ENCODE measurements at regions not wholly inside any gene's neighbourhood (a gene's known extent, or its start where the extent isn't known, plus 50 kb on each side); places are given as distances from the start of the nearest gene placed in this dataset.
"Not testable (repeated sequence)": the region's sequence is repeated elsewhere in the genome, so short reads cannot be mapped to it uniquely, and the experiment has no call there.

DNA sequence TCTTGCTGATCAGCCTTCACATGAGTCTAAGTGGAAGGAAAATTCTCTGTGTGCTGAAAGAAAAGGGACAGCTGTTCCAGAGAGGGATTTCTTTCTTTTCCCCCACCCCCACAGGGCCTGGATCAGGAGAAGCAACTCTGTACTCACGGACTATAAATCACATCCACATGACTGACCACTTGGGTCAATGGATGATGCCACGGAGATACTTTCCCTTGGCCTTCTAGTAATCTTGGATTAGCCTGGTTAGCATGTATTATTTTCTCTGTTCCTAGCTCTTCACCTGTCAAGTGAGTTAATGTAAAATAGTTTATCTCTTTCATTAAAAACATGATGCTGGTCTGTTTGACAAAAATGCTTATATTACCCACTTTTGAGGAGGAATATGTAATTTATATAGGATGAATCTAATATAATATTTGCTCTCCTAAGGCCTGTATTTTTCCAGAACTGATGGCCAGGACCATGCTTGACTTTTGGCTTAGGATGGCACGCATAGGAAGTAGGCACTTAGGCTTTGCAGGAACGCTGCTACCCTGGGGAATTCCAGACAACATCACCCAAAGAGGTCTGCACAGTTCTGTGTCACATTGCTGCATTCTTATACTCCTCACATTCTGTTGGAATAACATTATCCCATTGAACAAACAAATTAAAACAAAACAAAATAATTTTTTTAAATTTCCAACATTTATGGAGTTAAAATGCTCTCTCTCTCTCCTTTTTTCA is 892.1 kb downstream of the TLE1 start:
- DNase-seq = peak; percentile 81

DNA sequence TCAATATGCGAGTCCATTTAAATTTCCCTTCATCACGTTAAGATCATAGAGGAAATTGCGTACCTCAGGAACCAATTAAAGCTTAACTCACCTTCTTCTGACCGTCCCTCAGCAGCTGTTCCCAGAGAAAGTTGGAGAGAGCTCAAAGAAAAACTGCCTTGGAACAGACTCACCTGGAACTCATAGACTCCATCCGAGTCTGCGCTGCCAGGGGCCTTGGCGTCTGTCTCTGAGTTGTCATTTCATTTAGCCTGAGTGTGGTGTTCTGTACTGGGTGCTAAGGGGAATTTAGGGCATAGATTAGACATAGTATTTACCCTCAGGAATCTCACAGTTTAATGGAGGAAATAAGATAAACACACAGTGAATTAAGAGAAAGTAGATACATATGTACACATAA is 892.7 kb downstream of the TLE1 start:
- DNase-seq = peak; percentile 47

DNA sequence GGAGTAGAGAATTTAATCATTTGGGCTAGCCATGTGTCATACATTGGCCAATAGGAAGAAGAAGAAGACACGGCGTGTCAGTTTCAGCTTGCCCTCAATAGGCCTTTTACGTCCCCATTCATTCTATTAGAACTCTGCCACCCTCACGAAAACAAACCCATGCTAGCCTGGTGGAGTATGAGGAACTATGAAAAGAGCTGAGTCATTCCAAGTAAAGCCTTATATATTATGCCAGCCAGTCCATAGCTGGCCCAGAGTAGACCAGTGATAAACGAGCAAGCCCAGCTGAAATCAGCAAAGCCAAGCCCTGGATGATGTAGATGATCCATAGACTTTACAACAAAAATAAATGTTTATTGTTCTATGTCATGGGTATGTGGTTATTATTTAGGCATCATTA is 895.1 kb downstream of the TLE1 start:
- DNase-seq = no peak

DNA sequence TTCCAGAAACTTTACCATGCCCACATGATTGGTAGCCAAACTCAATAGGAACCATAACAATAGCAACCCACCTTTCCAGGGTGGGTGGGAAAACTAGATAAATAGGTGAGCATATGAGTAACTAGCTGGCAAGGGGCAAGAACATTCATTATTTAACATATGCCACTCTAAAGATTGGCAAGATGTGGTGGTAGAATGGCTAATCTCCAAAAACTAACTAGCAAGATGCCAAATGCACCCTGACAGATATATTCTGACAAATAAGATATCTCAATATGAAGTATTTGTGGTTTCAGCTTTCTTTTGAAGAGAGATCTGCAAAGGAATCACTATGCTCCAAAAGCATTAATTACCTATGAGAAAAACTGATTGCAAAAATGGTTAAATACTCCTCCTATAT is 895.6 kb downstream of the TLE1 start:
- DNase-seq = peak; percentile 21

DNA sequence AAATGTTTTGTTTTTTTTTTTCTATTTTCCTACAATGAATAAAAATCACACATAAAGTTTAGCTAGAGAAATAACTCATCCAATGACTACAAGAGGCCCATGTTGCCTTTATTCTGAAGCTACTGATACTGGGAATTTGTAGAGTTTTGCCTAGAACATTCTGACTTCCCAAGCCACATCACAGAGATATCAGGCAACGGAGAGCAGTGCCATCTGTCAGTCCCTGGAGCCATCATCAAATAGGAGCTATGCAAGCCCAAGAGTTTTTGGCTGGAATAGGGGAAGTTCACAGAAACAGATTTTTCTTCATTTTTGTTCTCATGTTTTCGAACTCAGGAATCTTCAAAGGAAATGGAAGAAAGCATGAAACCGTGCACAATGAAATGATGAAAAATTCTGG is 896.6 kb downstream of the TLE1 start:
- peak; percentile 37 for DNase-seq

DNA sequence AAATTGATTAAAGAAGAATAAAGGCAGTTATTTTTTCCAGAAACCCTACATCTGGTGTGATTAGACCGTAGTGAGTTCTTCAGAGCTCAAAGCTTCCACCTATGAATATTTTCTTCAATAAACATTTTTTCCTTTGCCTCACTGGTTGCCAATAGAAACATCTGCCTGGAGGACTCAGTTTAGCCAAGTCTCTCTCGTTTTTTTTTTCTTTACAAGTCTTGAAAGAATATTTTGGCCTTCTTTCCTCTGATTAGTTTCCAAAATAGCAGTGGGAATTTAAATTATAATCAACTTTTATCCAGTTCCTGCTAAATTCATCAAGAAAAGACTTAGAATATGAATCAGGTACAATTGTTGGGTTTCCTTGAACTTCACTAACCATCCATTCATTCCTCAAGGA is 897.5 kb downstream of the TLE1 start:
- DNase-seq = no peak

DNA sequence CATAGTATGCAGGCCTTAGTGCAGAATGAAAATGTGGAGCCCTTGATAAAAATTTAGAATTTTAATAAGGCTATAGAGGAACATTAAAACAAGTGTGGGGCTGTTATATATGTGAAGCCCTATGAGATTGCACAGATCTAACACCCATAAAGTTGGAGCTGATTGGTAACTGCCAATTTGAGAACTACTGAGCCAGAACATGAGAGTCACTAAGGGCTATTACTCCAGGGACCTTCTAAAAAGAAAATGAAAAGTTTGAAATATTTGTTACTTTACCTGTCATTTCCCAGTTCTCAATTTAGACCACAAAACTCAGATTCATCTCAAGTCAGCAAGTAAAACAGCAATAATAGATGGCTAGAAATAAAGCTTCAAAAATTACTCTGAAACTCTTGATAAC is 898.6 kb downstream of the TLE1 start:
- no peak for DNase-seq

DNA sequence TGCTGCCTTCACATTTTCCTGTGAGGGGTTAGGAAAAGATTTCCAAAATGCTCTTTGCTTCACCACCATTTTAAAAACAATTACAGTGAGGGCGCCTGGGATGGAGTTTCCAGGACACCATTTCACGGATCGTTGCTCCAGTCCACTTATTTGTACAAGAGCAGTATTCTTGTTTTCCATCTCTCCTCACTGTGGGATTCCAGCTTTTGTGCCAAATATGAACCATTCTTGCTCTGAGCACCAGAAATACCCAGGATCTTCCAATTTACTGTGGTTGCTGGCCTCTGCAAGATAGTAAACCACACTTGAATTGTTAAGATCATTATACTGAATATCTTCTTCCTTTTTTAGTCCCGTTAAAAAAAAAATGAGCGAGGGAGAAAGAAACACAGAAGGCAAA is 899.5 kb downstream of the TLE1 start:
- no peak for DNase-seq

DNA sequence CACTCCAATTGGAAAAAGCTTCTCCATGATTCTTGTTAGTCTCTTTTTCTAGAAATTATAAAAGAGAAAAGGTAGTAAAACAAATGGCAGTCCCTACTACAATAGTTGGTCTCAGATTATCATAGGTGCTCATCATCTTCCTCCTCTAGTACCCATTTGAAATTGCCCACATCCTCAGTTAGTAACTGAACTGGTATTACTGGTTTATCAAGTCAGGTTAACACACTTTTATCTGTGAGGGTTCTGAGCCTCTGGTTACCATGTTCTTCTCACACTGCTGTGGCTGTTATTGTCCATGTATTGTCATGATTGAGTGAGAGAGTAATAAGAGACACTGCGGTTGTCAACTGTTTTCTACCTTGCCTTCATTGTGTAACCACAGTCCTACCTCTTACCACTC is 901.7 kb downstream of the TLE1 start:
- DNase-seq = no peak

DNA sequence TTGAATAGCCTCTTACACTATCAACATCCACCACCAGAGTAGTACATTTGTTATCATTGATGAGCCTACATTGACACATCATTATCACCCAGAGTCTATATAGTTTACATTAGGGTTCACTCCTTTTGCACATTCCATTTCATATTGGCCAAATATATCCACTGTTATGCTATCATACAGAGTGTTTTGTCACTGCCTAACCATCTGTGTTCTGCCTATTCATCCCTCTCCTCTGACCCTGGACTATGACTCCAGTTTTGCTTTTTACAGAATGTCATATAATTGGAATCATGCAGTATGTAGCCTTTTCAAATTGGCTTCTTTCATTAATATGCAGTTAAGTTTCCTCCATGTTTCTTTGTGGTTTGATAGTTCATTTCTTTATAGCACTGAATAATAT is 904.7 kb downstream of the TLE1 start:
- DNase-seq = no peak

DNA sequence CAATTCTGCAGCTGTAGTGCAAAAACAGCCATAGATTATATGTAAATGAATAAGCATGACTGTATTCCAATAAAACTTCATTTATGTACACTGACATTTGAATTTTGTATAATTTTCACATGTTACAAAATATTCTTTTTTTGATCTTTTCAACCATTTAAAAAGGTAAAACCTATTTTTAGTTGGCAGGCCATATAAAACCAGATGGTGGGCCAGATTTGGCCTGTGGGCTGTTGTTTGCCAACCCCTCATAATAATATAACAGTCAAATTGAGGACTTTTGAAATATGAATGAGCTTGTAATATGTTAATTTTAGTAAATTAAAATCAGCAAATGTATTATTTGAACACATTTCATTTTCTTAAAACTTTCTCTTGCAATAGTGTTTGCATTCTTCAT is 913.4 kb downstream of the TLE1 start:
- DNase-seq = no peak

DNA sequence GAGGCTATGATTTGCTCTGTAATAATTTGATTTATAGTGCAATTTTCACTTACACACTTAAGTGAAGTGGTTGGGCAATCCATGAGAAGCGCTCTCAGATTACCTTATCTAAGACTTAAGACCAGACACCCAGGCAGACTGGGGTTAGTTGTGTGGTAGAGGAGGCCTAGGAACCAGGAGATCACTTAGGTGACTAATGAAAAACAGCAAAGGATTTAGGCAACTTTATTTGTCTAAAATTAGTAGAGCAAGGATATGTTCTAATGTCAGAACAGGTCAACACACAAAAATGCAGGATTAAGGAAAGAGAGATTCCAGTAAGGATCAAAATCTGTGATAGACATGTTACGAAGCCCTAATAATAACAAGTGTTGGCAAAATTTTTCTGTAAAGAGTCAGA is 913.8 kb downstream of the TLE1 start:
- DNase-seq = no peak

DNA sequence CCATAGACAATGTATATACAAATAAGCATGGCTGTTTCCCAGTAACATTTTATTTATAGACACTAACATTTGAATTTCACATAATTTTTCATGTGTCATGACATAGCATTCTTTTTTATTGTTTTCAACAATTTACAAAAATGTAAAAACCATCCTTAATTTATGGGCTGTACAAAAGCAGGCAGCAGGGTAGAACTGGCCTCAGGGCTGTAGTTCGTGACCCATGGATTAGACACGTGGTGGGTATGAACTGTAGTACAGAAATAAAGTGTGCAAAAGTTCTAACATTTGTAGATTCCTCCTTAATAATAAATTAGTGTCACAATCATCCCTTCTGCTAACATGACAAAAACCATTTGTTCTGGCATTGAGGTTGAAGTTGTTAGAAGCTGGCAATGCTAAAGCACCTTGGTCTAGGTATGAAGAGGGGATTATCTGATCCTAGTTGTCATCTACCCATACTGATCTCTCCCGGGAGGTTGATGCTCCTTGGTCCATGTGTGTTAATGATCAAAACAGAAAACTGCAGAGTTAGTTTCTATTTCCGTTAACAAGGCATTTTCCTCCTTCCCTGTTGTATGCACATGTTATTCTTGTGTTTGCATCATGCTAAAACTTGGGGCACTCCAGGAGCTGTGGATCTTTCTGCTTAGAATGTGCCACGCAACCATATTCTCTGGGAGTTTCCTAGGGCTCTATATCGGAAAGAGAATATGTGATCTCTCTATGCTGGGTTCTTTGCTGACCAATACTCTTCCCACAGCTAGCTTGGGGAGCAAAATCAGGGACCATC is 917.6 kb downstream of the TLE1 start:
- DNase-seq = no peak

DNA sequence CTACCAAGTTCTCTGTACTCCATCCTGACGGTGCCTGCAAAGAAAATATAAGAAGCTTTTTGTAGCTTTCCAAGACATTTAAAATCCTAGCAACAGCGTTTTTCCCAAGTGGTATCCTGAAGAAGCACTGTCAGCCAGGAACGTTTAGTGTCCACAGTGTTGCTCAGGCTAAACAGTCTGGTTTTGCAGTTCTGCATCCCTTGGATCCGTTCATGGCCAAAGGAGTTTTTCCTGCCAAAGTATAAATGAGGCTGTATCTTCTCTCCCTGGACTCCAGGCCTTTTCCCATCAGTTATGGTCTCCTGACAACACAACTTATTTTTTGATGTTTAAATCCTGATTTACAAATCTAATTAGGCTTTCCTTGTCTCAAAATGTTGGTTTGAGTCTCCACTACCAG is 925.8 kb downstream of the TLE1 start:
- no peak for DNase-seq

DNA sequence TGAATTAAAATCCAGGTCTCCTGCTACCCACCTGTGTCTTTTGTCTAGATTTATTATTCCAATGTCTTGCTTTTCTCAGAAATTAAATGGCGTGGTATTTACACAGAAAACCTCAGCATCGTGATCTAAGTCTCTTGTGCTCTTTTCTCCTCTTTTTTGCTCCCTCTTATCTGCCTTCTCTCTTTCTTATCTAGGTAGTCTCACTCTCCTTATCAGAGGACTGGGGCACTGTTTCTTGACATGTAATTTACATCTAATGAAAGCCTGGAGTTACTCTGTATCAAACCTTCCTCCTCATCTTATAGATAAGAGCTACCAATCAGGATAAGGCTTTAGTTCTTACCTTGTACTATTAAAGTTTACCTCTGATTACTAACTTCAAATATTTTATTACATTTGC is 933.8 kb downstream of the TLE1 start:
- no peak for DNase-seq

DNA sequence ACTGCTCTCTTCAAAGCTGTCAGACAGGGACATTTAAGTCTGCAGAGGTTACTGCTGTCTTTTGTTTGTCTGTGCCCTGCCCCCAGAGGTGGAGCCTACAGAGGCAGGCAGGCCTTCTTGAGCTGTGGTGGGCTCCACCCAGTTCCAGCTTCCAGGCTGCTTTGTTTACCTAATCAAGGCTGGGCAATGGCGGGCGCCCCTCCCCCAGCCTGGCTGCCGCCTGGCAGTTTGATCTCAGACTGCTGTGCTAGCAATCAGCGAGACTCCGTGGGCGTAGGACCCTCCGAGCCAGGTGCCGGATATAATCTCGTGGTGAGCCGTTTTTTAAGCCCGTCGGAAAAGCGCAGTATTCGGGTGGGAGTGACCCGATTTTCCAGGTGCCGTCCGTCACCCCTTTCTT is 942.3 kb downstream of the TLE1 start:
- DNase-seq = not testable (repeated sequence)

DNA sequence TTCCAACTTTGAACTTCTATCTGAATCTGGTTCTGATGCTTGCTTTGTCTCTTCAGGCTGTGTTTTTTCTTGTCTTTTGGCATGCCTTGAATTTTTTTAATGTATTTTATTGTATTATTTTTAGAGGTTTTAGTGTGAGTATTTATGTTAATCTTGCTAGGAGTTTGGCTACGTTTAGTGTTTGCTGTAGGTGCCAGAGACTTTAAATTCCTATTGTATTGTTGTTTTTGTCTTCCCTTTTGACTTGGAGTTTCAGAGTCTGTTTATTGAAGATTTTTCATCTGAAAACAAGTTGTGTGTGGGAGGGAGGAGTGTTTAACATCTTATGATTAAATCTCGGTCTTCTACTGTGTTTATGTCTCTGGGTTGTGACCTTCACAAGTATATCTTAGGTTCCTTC is 956.8 kb downstream of the TLE1 start:
- DNase-seq = no peak

DNA sequence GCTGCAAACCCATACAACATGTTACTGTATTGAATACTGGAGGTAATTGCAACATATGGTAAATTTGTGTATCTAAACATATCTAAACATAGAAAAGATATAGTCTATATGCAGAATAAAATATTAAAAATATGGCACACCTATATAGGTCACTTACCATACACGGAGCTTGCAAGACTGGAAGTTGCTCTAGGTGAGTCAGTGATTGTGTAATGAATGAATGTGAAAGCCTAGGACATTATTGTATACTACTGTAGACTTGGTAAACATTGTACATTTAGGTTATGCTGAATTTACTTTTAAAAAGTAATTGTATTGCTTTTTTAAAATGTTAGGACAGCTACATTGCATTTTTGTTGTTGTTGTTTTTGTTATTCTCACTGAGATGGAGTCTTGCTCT is 968.8 kb downstream of the TLE1 start:
- no peak for DNase-seq

DNA sequence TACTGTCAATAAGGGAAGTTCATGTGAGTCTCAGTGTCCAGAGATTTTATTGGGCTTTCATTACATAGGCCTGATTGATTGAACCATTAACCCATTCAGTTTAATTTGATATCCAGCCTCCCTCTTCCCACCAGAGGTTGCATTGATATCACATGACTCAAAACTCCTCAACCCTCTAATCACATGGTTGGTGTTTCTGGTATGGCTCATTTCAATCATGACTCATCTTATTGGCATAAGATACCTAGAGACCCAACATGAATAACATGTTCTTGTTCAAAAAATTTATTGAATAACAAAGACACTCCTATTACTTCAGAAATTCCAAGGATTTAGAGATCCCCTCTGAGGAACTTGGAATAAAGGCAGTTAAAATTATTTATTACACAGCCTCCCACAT is 982.2 kb downstream of the TLE1 start:
- DNase-seq = no peak

DNA sequence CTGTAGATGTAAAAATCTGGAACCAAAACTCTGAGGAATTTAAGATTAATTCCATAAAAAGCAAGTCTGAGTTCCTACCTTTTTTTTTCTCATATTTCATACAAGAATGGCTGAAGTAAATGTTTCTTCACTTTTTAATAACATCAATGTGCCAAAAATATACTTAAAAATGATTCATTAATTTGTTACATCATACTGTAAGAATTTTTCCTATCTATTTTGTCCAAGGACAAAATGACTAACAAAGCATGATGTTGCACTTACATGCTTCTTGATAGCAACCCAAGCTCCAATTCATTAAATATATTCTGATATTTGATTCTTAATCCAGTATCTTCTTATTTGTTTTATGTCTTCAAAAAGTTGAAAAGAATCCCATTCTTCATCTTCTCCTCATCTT is 988.3 kb downstream of the TLE1 start:
- no peak for DNase-seq

DNA sequence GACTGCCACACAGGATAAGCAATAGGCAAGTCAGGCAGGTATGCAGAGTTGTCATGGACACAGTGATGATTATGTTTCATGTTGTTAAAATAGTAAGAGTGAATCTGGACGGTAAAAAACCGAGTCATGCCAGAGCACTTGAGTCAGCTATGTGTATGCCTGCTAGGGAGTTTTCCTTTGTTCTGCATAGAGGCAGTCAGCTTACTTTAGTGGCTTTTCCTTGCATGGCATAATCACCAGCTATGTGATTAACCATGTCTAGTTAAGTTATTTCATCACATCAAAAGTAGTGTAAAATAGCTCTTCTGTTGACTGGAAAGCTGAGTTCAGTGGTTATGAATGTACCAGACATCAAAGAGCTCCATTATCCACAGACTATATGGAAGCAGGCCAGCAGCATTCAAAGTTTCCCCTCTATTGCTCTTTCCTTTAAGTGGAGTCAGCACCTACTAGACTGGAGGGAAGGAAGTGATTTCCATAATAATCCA is 989.8 kb downstream of the TLE1 start:
- DNase-seq = no peak

DNA sequence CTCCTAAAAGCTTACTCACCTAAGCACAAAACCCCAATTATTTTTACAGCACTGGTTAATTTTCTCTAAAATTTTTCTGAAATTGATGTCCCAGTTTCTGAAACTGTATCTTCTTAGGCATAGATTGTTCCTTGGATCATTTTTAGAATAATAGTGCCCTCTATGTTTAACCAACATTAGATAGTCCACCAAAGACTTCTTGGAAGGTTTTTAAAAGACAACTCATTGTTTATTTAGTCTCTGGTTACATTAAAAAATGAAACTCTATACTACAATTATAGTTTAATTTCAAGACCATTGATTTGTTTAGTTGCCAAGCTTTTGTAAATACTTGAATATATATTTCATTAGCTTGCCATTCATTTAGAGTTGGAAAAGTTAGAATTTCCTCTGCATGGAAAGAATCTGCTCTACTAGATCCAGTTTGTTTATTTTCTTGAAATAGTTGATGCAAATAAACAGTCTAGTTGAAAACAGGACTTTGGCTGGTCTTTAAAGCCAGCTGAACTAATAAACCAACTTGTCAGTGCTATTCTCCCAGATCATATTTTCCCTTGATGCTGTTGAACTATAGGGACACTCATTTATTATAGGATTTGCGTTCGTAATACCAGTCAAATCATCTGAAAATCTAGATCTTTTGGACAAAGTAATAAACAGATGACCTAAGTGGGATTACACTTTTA is 990.5 kb downstream of the TLE1 start:
- DNase-seq = no peak

DNA sequence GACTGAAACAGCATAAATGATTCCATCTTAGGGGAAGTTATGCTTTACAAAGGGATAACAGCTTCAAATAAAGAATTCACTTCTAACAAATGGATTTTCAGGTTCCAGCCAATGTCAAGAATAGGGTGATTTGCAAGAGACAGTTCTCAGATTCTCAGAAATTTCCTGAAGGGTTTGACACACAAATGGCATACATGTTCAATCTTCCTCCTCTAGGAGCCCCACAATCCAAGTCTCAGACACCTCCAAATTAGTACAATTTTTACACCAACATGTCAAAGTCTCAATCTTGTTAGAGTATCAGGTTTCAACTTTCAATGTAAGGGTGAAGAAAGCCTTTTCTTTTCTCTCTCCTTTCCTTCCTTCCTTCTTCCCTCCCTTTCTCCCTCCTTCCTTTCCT is 996.6 kb downstream of the TLE1 start:
- DNase-seq = no peak

DNA sequence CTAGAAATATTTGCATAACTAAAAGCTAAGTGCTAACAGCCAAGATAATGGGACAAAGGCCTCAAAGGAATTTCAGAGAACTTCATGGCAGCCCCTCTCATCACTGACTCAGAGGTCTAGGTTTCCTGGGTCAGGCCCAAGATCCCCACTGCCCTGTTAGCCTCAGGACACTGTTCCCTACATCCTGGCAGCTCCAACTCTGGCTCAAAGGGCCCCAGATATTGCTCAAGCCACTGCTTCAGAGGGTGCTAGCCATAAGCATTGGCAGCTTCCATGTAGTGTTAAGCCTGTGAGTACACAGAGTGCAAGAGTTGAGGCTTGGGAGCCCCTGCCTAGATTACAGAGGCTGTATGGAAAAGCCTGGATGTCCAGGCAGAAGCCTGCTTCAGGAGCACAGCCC is 998.1 kb downstream of the TLE1 start:
- no peak for DNase-seq
